ENCODE measurements at regions not wholly inside any gene's neighbourhood (a gene's known extent, or its start where the extent isn't known, plus 50 kb on each side); places are given as distances from the start of the nearest gene placed in this dataset.

DNA sequence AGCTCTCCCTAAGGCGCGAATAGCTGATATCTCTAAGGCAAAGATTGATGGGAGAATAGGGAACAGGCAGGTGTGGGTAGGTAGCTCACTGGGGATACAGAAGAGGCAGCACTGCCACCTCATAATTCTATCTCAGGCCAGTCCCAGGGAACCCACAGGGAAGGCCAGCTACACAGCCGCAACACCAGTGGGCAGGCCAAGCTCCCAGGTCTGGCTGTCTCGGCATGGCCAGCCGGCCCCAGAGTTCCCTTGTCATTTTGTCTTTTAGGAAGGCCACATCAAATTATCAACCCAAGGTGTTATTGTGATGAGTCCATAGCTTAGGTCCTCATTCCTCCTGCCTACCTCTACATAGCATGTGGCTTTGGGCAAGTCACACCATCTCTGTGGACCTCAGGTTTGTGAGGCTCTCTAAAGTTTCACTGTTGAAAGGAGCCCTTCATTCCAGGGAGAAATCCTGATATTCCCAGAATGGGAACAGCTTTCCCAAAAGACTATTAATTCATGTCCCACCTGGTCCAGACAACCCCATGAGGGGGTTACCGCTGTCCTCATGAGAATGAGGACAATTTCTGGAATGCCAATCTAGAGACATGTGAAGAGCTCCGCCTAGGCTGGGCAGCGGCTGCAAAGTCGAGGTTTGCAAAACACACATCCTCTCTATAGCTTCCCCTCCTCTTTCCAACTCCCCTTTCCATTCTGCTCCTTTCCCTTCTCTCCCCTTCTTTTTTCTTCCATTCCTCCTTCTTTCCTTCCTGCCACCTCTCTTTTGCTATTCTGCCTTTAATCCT lies 287.1 kb upstream of the ID2 start:
- 94% methylated on average over 9 of the region's 9 CpGs for WGBS
- no peaks in the 10 kb centered on the region for H3K36me3 ChIP-seq (ENCODE audit: control insufficient read depth in 2 of 2, insufficient read depth in 2 of 2, low read length in 1 of 2)
- no peak overlapping the region for H3K27ac ChIP-seq (ENCODE audit: low read depth in 1 of 2, low read length in 1 of 2)
- H3K27me3 ChIP-seq (ENCODE audit: control insufficient read depth in 2 of 2, insufficient read depth in 1 of 2, low read length in 1 of 2), result no peaks in the 10 kb centered on the region
- no peaks in the 10 kb centered on the region for H3K9me3 ChIP-seq (ENCODE audit: control insufficient read depth in 2 of 2, insufficient read depth in 1 of 2, low read length in 1 of 2)
- DNase-seq (ENCODE audit: low read depth in 6 of 9, low spot score in 9 of 9), result no peak
- peaks cover 0 to 5% of the 10 kb centered on the region in 2 donors for H3K4me1 ChIP-seq (ENCODE audit: control insufficient read depth in 2 of 2, insufficient read depth in 2 of 2, low read length in 2 of 2)
- no peak overlapping the region for H3K4me3 ChIP-seq (ENCODE audit: low read length in 2 of 2)

DNA sequence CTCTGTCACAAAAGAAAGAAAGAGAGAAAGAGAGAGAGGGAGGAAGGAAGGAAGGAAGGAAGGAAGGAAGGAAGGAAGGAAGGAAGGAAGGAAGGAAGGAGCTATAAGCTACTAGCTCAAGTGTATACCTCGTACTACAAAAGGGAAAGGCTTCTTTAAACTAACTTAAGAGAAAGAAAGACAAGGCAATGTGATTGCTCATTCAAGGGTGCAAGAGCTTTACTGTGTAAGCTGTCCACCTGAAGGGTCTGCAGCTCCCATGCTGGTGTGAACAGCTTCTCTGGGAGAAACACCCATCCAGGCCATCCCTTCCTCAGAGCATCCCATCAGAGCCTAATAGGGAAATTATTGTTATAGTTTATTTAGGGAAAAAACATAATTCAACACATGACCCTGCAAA lies 286.1 kb upstream of the ID2 start:
- no peak overlapping the region for H3K4me3 ChIP-seq (ENCODE audit: low read length in 2 of 2)
- H3K27ac ChIP-seq (ENCODE audit: low read depth in 1 of 2, low read length in 1 of 2), result no peak overlapping the region
- H3K4me1 ChIP-seq (ENCODE audit: control insufficient read depth in 2 of 2, insufficient read depth in 2 of 2, low read length in 2 of 2), result peaks cover 0 to 5% of the 10 kb centered on the region in 2 donors
- no peaks in the 10 kb centered on the region for H3K27me3 ChIP-seq (ENCODE audit: control insufficient read depth in 2 of 2, insufficient read depth in 1 of 2, low read length in 1 of 2)
- WGBS, result 77% methylated on average over 1 of the region's 1 CpG
- H3K9me3 ChIP-seq (ENCODE audit: control insufficient read depth in 2 of 2, insufficient read depth in 1 of 2, low read length in 1 of 2), result no peaks in the 10 kb centered on the region
- DNase-seq (ENCODE audit: low read depth in 6 of 9, low spot score in 9 of 9), result no peak
- H3K36me3 ChIP-seq (ENCODE audit: control insufficient read depth in 2 of 2, insufficient read depth in 2 of 2, low read length in 1 of 2), result no peaks in the 10 kb centered on the region

DNA sequence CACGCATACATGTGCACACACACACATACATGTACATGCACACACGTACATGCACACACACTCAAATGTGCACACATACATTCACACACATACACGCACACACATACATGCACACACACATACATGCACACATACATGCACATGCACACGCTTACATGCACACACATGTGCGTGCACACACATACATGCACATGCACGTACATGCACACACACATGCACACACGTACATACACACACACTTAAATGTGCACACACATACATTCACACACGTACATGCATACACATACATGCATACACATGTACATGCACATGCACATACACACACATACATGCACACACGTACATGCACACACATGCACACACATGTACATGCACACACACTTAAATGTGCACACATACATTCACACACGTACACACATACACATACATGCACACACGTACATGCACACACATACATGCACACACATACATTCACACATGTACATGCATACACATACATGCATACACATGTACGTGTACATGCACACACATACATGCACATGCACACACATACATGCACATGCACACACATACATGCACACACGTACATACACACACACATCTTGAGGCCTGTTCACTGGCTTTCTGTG lies 283.7 kb upstream of the ID2 start:
- 97% methylated on average over 13 of the region's 13 CpGs for WGBS
- no peaks in the 10 kb centered on the region for H3K27me3 ChIP-seq (ENCODE audit: control insufficient read depth in 2 of 2, insufficient read depth in 1 of 2, low read length in 1 of 2)
- peaks cover 0 to 4% of the 10 kb centered on the region in 2 donors for H3K9me3 ChIP-seq (ENCODE audit: control insufficient read depth in 2 of 2, insufficient read depth in 1 of 2, low read length in 1 of 2)
- DNase-seq (ENCODE audit: low read depth in 6 of 9, low spot score in 9 of 9), result no peak
- H3K27ac ChIP-seq (ENCODE audit: low read depth in 1 of 2, low read length in 1 of 2), result no peak overlapping the region
- H3K4me3 ChIP-seq (ENCODE audit: low read length in 2 of 2), result no peak overlapping the region
- H3K4me1 ChIP-seq (ENCODE audit: control insufficient read depth in 2 of 2, insufficient read depth in 2 of 2, low read length in 2 of 2), result peaks cover 0 to 14% of the 10 kb centered on the region in 2 donors
- no peaks in the 10 kb centered on the region for H3K36me3 ChIP-seq (ENCODE audit: control insufficient read depth in 2 of 2, insufficient read depth in 2 of 2, low read length in 1 of 2)

DNA sequence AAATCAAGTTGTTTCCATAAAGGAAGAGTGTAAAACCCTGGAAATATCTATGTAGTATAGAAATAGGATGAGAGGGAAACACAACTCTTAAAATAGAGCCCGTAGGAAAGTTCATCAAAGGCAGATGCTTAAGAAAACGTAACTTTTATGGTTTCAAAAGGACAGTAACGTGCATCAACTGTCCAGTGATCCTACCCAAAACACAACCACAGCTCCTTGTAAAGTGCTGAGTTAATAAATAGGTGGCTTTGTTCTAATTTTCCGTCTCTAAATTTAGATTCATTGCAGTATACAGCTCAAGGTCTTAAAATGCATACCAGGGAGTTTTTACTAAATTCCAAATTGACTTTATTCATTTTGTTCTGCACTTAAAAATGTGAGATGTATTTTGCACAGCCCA lies 282.1 kb upstream of the ID2 start:
- Histone ChIP-seq H3K9me3 (ENCODE audit: control insufficient read depth in 2 of 2, insufficient read depth in 1 of 2, low read length in 1 of 2) (peaks cover 0 to 4% of the 10 kb centered on the region in 2 donors), H3K4me3 (ENCODE audit: low read length in 2 of 2) (no peak overlapping the region), H3K4me1 (ENCODE audit: control insufficient read depth in 2 of 2, insufficient read depth in 2 of 2, low read length in 2 of 2) (peaks cover 0 to 9% of the 10 kb centered on the region in 2 donors), H3K27me3 (ENCODE audit: control insufficient read depth in 2 of 2, insufficient read depth in 1 of 2, low read length in 1 of 2) (no peaks in the 10 kb centered on the region), H3K36me3 (ENCODE audit: control insufficient read depth in 2 of 2, insufficient read depth in 2 of 2, low read length in 1 of 2) (no peaks in the 10 kb centered on the region), H3K27ac (ENCODE audit: low read depth in 1 of 2, low read length in 1 of 2) (no peak overlapping the region)
- WGBS, result 96% methylated on average over 4 of the region's 4 CpGs
- DNase-seq (ENCODE audit: low read depth in 6 of 9, low spot score in 9 of 9), result no peak

DNA sequence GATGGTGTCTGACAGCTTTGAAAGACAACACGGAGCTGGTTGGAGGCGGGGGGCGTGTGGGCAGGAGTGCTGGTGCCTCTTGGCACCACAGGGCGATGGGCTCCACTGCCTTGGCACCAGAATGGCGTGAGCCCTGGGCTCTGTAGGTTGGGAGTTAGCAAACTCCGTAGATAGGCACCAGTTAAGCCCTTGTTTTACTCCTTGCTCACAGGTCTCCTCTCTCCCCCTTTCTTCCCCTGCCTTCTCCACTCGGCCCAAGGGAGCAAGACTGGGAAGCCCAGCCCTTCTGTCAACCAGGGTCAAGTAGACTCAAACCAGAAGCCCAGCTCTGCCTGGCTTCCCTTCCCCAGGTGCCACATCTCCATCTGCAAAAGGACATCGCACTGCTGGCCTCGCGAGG lies 281.7 kb upstream of the ID2 start:
- H3K27me3 ChIP-seq (ENCODE audit: control insufficient read depth in 2 of 2, insufficient read depth in 1 of 2, low read length in 1 of 2), result no peaks in the 10 kb centered on the region
- H3K9me3 ChIP-seq (ENCODE audit: control insufficient read depth in 2 of 2, insufficient read depth in 1 of 2, low read length in 1 of 2), result peaks cover 0 to 4% of the 10 kb centered on the region in 2 donors
- WGBS, result 90% methylated on average over 10 of the region's 10 CpGs
- H3K4me1 ChIP-seq (ENCODE audit: control insufficient read depth in 2 of 2, insufficient read depth in 2 of 2, low read length in 2 of 2), result peaks cover 0 to 9% of the 10 kb centered on the region in 2 donors
- H3K4me3 ChIP-seq (ENCODE audit: low read length in 2 of 2), result no peak overlapping the region
- no peaks in the 10 kb centered on the region for H3K36me3 ChIP-seq (ENCODE audit: control insufficient read depth in 2 of 2, insufficient read depth in 2 of 2, low read length in 1 of 2)
- no peak for DNase-seq (ENCODE audit: low read depth in 6 of 9, low spot score in 9 of 9)
- H3K27ac ChIP-seq (ENCODE audit: low read depth in 1 of 2, low read length in 1 of 2), result no peak overlapping the region

DNA sequence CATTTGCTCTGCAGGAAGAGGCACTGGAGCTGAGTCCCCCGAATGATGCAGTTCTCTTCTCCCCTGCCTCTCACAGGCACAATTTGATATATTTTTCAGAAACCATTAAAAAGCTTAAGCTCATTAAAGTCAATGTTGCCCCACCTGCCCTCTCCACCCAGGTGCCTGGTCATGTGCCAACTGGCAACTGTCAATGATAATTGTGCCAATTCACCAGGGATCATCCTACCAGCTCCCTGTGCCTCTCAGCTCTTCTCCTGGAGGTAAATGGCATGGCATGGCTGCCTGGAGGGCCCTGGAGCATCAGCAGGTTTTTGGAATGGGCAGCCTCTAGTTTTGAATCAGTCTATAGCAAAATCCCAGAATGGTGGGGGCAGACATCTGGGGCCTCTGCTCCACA lies 279.6 kb upstream of the ID2 start:
- Histone ChIP-seq H3K27me3 (ENCODE audit: control insufficient read depth in 2 of 2, insufficient read depth in 1 of 2, low read length in 1 of 2) (no peaks in the 10 kb centered on the region), H3K4me1 (ENCODE audit: control insufficient read depth in 2 of 2, insufficient read depth in 2 of 2, low read length in 2 of 2) (peaks cover 0 to 9% of the 10 kb centered on the region in 2 donors), H3K27ac (ENCODE audit: low read depth in 1 of 2, low read length in 1 of 2) (no peak overlapping the region), H3K36me3 (ENCODE audit: control insufficient read depth in 2 of 2, insufficient read depth in 2 of 2, low read length in 1 of 2) (no peaks in the 10 kb centered on the region), H3K4me3 (ENCODE audit: low read length in 2 of 2) (no peak overlapping the region), H3K9me3 (ENCODE audit: control insufficient read depth in 2 of 2, insufficient read depth in 1 of 2, low read length in 1 of 2) (peaks cover 0 to 4% of the 10 kb centered on the region in 2 donors)
- 95% methylated on average over 1 of the region's 1 CpG for WGBS
- DNase-seq (ENCODE audit: low read depth in 6 of 9, low spot score in 9 of 9), result no peak

DNA sequence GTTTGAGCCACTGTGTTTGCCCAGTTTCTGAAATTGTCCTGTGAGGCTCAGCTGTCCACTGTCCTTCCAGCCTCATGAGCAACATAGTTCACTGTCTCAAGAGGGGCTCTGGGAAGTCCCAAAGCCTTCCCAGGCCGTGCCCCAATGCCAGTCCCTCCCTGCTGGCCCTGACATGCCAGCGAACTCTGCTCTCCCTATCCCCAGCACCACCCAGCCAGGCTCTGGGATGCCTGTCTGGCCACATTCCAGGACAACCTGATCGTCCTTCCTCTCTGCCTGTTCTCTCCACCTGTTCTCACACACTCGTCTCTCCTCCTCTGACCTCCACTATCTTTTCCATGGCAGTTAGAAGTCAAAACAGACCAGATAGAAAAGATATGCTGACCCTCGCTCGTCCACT lies 278.0 kb upstream of the ID2 start:
- Histone ChIP-seq H3K27me3 (ENCODE audit: control insufficient read depth in 2 of 2, insufficient read depth in 1 of 2, low read length in 1 of 2) (no peaks in the 10 kb centered on the region), H3K36me3 (ENCODE audit: control insufficient read depth in 2 of 2, insufficient read depth in 2 of 2, low read length in 1 of 2) (no peaks in the 10 kb centered on the region), H3K27ac (ENCODE audit: low read depth in 1 of 2, low read length in 1 of 2) (no peak overlapping the region), H3K4me3 (ENCODE audit: low read length in 2 of 2) (no peak overlapping the region), H3K9me3 (ENCODE audit: control insufficient read depth in 2 of 2, insufficient read depth in 1 of 2, low read length in 1 of 2) (peaks cover 0 to 4% of the 10 kb centered on the region in 2 donors), H3K4me1 (ENCODE audit: control insufficient read depth in 2 of 2, insufficient read depth in 2 of 2, low read length in 2 of 2) (peaks cover 0 to 9% of the 10 kb centered on the region in 2 donors)
- DNase-seq (ENCODE audit: low read depth in 6 of 9, low spot score in 9 of 9), result no peak
- WGBS, result 97% methylated on average over 6 of the region's 6 CpGs

DNA sequence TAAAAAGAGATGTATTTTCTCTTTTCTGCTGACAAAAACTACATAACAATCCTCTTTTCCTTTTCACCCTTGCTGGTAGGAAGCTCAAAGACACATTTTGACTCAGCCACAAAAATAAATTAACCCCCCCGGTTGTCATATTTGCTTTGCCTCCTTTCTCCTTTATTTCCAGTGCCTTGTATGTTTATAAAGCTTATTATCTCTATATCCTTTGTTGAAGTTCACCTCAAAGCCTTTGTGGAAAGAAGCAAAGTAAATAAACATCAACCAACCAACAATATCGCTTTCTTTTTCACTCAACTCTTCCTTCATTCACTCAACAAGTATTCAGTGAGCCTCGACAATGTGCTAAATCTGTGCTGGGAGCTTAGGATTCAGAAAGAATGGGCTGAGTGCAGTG lies 276.5 kb upstream of the ID2 start:
- Histone ChIP-seq H3K4me1 (ENCODE audit: control insufficient read depth in 2 of 2, insufficient read depth in 2 of 2, low read length in 2 of 2) (peaks cover 0 to 9% of the 10 kb centered on the region in 2 donors), H3K4me3 (ENCODE audit: low read length in 2 of 2) (no peak overlapping the region), H3K27me3 (ENCODE audit: control insufficient read depth in 2 of 2, insufficient read depth in 1 of 2, low read length in 1 of 2) (no peaks in the 10 kb centered on the region), H3K27ac (ENCODE audit: low read depth in 1 of 2, low read length in 1 of 2) (no peak overlapping the region), H3K9me3 (ENCODE audit: control insufficient read depth in 2 of 2, insufficient read depth in 1 of 2, low read length in 1 of 2) (peaks cover 0 to 4% of the 10 kb centered on the region in 2 donors), H3K36me3 (ENCODE audit: control insufficient read depth in 2 of 2, insufficient read depth in 2 of 2, low read length in 1 of 2) (no peaks in the 10 kb centered on the region)
- WGBS, result 98% methylated on average over 3 of the region's 3 CpGs
- no peak for DNase-seq (ENCODE audit: low read depth in 6 of 9, low spot score in 9 of 9)

DNA sequence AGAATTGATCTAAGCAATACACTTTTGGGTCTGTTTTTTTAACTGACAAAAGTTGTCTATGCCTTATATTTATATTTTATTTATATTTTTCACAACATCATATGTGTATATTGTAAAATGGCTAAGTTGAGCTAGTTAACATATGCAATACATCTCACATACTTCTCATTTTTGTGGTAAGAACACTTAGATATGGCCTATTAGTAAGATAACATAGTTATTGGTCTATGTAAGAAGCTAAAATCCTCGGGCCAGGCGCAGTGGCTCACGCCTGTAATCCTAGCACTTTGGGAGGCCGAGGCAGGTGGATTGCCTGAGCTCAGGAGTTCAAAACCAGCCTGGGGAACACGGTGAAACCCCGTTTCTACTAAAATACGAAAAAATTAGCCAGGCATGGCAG lies 275.6 kb upstream of the ID2 start:
- Histone ChIP-seq H3K36me3 (ENCODE audit: control insufficient read depth in 2 of 2, insufficient read depth in 2 of 2, low read length in 1 of 2) (no peaks in the 10 kb centered on the region), H3K27ac (ENCODE audit: low read depth in 1 of 2, low read length in 1 of 2) (no peak overlapping the region), H3K9me3 (ENCODE audit: control insufficient read depth in 2 of 2, insufficient read depth in 1 of 2, low read length in 1 of 2) (peaks cover 0 to 4% of the 10 kb centered on the region in 2 donors), H3K27me3 (ENCODE audit: control insufficient read depth in 2 of 2, insufficient read depth in 1 of 2, low read length in 1 of 2) (no peaks in the 10 kb centered on the region), H3K4me1 (ENCODE audit: control insufficient read depth in 2 of 2, insufficient read depth in 2 of 2, low read length in 2 of 2) (peaks cover 0 to 11% of the 10 kb centered on the region in 2 donors), H3K4me3 (ENCODE audit: low read length in 2 of 2) (no peak overlapping the region)
- DNase-seq (ENCODE audit: low read depth in 6 of 9, low spot score in 9 of 9), result no peak
- WGBS, result 92% methylated on average over 7 of the region's 7 CpGs
